Nephron progenitor cell (in vitro differentiated cells): ENCODE measurements at regions not wholly inside any gene's neighbourhood (a gene's known extent, or its start where the extent isn't known, plus 50 kb on each side); places are given as distances from the start of the nearest gene placed in this dataset.

ENCODE experiments used
- DNase-seq: peaks from one replicate; pipeline ENCODE4 v3.0.0; 2021
- H3K27ac Mint-ChIP-seq: 2 replicates; pipeline ENCODE4 v1.8.0; 2021; ENCODE audit warnings: mild to moderate bottlenecking, moderate library complexity, mixed read lengths
- H3K27me3 Mint-ChIP-seq: 2 replicates; pipeline ENCODE4 v1.8.0; 2021; ENCODE audit warnings: mild to moderate bottlenecking, low read depth, mixed read lengths; ENCODE audit not compliant: poor library complexity
- H3K36me3 Mint-ChIP-seq: 2 replicates; pipeline ENCODE4 v1.8.0; 2021; ENCODE audit warnings: low read depth, mixed read lengths
- H3K4me1 Mint-ChIP-seq: 2 replicates; pipeline ENCODE4 v1.8.0; 2021; ENCODE audit warnings: mixed read lengths
- H3K4me3 Mint-ChIP-seq: 2 replicates; pipeline ENCODE4 v1.8.0; 2021; ENCODE audit warnings: mild to moderate bottlenecking, moderate library complexity, mixed read lengths
- H3K9me3 Mint-ChIP-seq: 2 replicates; pipeline ENCODE4 v1.8.0; 2021; ENCODE audit warnings: mild to moderate bottlenecking, moderate library complexity, mixed read lengths
- TF ChIP-seq, protein P1 (sequence below): fragments of 200-600 bp; sonication (generic); IDR thresholded peaks from 2 replicates; pipeline ENCODE4 v1.5.0; 2021; ENCODE audit warnings: antibody characterized with exemption

DNA sequence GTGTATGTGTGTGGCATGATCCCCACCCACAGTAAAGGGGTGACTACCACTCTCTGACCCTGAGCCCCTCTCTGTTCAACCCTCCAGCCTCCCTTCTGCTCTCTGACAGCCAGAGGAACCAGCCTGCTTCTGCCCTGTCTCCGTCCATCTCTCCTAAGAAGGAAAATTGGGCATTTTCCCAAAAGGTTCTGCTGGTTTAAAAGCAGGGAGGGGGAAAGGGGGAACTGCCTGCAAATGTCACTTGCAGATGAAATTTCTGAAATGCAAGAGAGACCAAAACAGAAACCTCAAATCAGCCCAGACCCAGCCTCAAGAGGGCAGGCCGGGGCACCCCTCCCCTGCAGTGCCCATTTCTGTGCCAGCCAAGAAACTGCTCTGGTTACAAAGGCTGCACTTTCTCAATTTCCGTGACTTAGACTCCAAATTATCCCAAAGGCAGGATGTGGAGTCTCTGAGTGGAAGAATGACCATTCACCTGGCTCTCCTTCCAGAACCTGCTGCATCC is 197.9 kb downstream of the RBFOX3 start:
- no peaks in the 10 kb centered on the region for H3K36me3 Mint-ChIP-seq
- DNase-seq = no peak
- H3K27me3 Mint-ChIP-seq = peaks cover 35% of the 10 kb centered on the region
- no peak overlapping the region for H3K27ac Mint-ChIP-seq
- H3K4me3 Mint-ChIP-seq = no peak overlapping the region
- H3K4me1 Mint-ChIP-seq = peaks cover 10% of the 10 kb centered on the region
- TF ChIP-seq, protein P1, sequence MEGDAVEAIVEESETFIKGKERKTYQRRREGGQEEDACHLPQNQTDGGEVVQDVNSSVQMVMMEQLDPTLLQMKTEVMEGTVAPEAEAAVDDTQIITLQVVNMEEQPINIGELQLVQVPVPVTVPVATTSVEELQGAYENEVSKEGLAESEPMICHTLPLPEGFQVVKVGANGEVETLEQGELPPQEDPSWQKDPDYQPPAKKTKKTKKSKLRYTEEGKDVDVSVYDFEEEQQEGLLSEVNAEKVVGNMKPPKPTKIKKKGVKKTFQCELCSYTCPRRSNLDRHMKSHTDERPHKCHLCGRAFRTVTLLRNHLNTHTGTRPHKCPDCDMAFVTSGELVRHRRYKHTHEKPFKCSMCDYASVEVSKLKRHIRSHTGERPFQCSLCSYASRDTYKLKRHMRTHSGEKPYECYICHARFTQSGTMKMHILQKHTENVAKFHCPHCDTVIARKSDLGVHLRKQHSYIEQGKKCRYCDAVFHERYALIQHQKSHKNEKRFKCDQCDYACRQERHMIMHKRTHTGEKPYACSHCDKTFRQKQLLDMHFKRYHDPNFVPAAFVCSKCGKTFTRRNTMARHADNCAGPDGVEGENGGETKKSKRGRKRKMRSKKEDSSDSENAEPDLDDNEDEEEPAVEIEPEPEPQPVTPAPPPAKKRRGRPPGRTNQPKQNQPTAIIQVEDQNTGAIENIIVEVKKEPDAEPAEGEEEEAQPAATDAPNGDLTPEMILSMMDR = no peak
- H3K9me3 Mint-ChIP-seq = no peaks in the 10 kb centered on the region

GRCh38 chr17:79412110-79412509 is 198.7 kb downstream of the RBFOX3 start:
- Mint-ChIP-seq H3K4me3 (no peak overlapping the region), H3K27me3 (peaks cover 37% of the 10 kb centered on the region), H3K9me3 (no peaks in the 10 kb centered on the region), H3K4me1 (peaks cover 18% of the 10 kb centered on the region), H3K36me3 (no peaks in the 10 kb centered on the region), H3K27ac (no peak overlapping the region)
- TF ChIP-seq, protein P1 = no peak
- no peak for DNase-seq

GRCh38 chr17:79411419-79411818 is 199.4 kb downstream of the RBFOX3 start:
- DNase-seq = no peak
- Mint-ChIP-seq H3K4me1 (peaks cover 21% of the 10 kb centered on the region), H3K27ac (no peak overlapping the region), H3K4me3 (no peak overlapping the region), H3K36me3 (no peaks in the 10 kb centered on the region), H3K27me3 (peaks cover 39% of the 10 kb centered on the region), H3K9me3 (no peaks in the 10 kb centered on the region)
- TF ChIP-seq, protein P1 = no peak

DNA sequence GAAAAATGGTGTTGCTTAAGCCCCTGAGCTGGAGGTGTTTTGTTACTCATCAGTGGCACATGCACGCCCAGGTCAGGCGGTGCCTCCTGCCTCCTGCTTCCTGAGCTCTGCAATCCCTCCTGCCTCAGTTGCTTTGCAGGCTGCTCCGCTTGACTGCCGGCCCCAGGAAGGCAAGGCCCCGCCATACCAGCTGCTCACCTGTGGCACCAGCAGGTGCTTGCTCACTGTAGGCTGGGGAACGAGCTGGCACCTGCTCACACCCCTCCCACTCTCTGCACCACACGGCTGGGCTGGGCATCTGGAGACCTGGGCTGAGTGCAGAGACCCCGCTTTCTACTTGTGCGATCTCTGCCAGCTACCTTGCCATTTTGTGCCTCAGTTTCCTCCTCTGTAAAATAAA is 200.2 kb downstream of the RBFOX3 start:
- Mint-ChIP-seq H3K4me3 (no peak overlapping the region), H3K9me3 (peaks cover 6% of the 10 kb centered on the region), H3K27me3 (peaks cover 46% of the 10 kb centered on the region), H3K4me1 (peaks cover 24% of the 10 kb centered on the region), H3K36me3 (no peaks in the 10 kb centered on the region), H3K27ac (no peak overlapping the region)
- DNase-seq = no peak
- TF ChIP-seq, protein P1 = no peak

- TF ChIP-seq, protein P1 = no peak
These were observed 202.6 kb downstream of the RBFOX3 start for GRCh38 chr17:79408251-79408650.

DNA sequence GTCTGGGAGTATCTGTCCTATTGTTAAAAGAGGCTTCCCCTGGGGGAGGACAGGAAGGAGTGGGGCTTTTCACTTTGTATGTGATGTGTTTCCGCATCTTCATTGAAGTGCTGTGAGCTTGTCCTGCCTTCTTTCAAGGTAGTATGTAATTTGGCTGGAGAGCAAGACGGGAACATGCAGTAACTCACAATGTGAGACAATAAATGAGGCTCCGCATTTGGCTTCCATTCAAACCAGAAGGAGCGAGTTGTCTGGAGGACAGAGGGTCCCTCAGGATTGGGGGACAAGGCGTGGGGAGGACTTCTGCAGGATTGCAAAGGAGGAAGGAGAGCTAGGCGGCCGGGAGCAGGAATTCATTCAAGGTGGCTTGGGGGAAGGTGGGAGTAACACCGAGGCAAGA is 203.5 kb downstream of the RBFOX3 start:
- TF ChIP-seq, protein P1 = no peak
- Mint-ChIP-seq H3K4me3 (no peak overlapping the region), H3K4me1 (peaks cover 18% of the 10 kb centered on the region), H3K27ac (no peak overlapping the region), H3K36me3 (no peaks in the 10 kb centered on the region), H3K9me3 (peaks cover 6% of the 10 kb centered on the region), H3K27me3 (peaks cover 56% of the 10 kb centered on the region)
- DNase-seq = no peak

More at GRCh38 chr17:79408251-79408650, 202.6 kb downstream of the RBFOX3 start:
- DNase-seq = no peak
- Mint-ChIP-seq H3K36me3 (no peaks in the 10 kb centered on the region), H3K27me3 (peaks cover 51% of the 10 kb centered on the region), H3K4me3 (peak overlapping the region; percentile 30), H3K27ac (no peak overlapping the region), H3K4me1 (peaks cover 18% of the 10 kb centered on the region), H3K9me3 (peaks cover 6% of the 10 kb centered on the region)
